HCT116 (cell line): ENCODE measurements at regions not wholly inside any gene's neighbourhood (a gene's known extent, or its start where the extent isn't known, plus 50 kb on each side); places are given as distances from the start of the nearest gene placed in this dataset.

ENCODE experiments used
- JUND ChIP-seq: IDR thresholded peaks from 2 replicates; pipeline ENCODE4 v1.6.1; 2012
- POLR2A ChIP-seq: IDR thresholded peaks from 2 replicates; pipeline ENCODE4 v1.7.0; 2011; ENCODE audit warnings: borderline replicate concordance; ENCODE audit not compliant: insufficient read depth, insufficient read length; ENCODE audit errors: extremely low read depth
- TF ChIP-seq, protein P1 (sequence below), 3 experiments: fragments of 200-600 bp in 1 of 3; sonication (generic) in 1 of 3; IDR thresholded peaks in 2 of 3; conservative IDR thresholded peaks in 1 of 3; 2 replicates each; pipeline ENCODE4 v1.5.1; 2012 to 2017; ENCODE audit warnings: low read depth in 2 of 3, low read length in 2 of 3, antibody characterized with exemption in 1 of 3, borderline replicate concordance in 1 of 3, control low read depth in 1 of 3, mild to moderate bottlenecking in 1 of 3, mixed read lengths in 1 of 3, mixed run types in 1 of 3, moderate library complexity in 1 of 3; ENCODE audit not compliant: insufficient read depth in 1 of 3

DNA sequence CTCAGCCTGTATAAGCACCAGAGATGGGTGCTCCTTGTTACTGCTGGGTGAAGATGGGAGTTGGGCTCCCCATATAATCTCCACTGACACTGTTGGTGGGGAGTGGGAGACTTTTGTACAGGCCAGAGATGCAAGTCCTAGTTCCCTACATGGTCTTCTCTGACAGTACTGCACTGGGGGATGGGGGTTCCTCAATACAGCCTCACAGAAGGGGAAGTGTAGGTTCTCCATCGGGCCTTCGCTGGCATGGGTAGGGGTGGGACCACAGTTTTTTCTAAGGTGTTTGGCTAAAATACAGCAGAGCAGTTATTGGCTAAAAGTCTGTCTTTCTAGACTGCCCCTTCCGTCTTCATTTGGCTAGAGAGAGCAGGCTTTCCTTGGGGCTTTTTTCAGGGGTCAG lies 167.2 kb upstream of the SERP2 start:
- TF ChIP-seq, protein P1, sequence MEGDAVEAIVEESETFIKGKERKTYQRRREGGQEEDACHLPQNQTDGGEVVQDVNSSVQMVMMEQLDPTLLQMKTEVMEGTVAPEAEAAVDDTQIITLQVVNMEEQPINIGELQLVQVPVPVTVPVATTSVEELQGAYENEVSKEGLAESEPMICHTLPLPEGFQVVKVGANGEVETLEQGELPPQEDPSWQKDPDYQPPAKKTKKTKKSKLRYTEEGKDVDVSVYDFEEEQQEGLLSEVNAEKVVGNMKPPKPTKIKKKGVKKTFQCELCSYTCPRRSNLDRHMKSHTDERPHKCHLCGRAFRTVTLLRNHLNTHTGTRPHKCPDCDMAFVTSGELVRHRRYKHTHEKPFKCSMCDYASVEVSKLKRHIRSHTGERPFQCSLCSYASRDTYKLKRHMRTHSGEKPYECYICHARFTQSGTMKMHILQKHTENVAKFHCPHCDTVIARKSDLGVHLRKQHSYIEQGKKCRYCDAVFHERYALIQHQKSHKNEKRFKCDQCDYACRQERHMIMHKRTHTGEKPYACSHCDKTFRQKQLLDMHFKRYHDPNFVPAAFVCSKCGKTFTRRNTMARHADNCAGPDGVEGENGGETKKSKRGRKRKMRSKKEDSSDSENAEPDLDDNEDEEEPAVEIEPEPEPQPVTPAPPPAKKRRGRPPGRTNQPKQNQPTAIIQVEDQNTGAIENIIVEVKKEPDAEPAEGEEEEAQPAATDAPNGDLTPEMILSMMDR (IDR thresholded peaks at IDR 0.05 in 2 of 3, conservative IDR thresholded peaks at IDR 0.05 in 1 of 3; ENCODE audit: borderline replicate concordance in 1 of 3, insufficient read depth in 1 of 3, low read depth in 2 of 3, low read length in 2 of 3), result no peak
- TF ChIP-seq JUND (no peak), POLR2A (no peak)
